ENCODE measurements at regions not wholly inside any gene's neighbourhood (a gene's known extent, or its start where the extent isn't known, plus 50 kb on each side); places are given as distances from the start of the nearest gene placed in this dataset.

DNA sequence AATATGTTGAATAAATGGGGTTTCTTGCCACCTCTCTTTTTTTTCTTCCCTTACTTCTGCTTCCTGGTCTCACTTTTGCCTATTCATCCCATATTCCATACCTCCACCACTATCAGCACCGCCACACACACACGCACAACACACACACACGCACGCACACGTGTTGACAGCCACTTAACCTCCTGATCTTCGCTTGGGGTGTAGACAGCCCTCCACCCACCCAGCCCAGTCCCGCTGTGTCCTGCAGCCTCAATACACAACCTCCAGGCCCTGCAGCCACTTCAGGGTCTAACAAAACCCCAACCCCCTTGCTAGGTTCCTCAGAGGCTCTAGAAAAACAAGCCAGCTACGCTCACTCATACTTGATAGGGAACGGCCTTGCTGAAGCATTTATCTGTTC is 72.3 kb downstream of the LINC00237 start:
- no peak for DNase-seq

DNA sequence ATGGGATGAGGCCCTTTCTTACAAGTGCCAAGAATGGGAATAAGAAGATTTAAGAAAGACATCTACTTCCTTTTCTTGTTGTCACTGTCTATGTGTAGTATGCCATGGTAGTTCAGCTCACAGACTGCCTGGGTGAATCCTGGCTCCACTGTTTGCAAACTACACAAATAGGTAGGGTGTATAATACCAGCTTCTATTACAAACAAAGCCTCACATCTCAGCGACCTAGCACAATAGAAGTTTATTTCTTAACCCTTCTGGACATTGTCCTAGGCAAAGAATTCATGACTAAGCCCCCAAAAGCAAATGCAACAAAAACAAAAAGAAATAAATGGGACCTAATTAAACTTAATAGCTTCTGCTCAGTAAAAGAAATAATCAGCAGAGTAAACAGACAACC is 74.5 kb downstream of the LINC00237 start:
- no peak for DNase-seq

DNA sequence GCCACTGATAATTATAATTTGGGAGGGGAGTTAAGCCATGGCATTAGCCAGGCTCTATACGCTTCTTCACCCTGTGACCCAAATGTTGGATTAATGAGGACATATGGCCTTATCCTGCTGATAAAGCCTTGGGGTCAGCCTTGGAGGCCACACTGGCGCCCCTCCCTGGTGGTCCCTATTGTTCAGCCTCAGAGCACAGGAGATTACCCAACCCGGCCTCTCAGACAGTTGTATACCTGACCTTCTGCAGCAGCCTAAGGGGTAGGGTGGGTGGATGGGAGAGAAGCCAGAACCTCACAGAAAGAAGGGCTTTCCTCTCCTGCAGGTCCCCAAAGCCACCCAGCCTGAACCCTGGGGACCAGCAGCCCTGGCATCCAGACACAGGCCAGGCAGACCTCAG is 76.8 kb downstream of the LINC00237 start:
- no peak for DNase-seq

DNA sequence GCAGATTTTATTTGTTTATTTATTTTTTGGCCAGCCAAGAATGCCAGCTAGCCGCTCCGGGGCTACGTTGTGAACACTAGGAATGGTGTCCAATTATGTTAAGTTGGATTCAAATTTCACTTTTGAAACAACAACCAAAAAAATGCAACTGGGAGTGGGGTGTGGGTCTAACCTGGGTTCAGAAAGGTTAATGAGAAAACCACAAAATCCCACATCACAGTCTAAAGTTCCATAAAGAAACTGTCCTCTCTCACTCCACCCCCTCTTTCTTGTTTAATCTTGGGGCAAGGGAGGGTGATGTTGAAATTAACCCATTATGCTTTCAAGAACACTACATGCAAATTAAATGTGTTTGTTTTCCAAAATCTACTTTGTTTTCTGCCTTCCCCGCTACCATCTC is 77.2 kb downstream of the LINC00237 start:
- DNase-seq = no peak

DNA sequence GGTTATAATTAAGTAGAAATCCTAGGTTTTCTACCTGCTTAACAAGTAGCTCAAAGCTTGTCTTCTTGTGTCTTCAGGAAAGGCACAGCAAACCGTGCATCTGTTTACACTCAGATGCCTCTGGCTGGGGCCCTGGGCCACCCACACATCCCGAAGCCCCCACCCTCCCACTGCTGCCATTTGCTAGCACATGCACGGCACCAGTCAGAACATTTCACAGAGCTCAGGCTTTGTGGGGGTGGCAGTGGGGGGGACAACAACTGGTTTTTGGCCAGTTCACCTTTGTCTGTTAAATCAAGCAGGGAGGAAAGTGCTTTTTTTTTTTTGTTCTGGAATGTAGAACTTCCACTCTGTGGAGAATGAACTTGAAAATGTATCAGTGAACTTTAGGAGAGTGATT is 77.7 kb downstream of the LINC00237 start:
- no peak for DNase-seq

DNA sequence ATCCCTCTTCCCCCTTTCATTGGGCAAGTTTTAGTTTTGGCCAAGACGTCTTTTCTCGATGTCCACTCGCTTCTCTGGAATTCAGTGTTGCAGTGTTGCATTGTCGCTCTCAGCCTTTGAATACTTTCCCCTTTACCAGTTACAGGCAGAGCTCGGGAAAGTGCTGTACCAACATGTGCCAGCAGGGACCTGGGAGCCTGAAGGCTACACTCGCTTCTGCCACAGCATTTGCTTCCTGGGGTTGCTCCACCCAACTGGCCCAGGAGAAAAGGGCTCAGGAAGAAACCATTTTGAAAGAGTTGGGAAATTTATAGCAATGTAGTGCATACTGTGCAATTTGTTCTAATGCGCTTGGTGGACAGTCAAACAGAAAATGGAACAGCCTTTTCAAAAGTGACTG is 78.6 kb downstream of the LINC00237 start:
- DNase-seq = no peak

DNA sequence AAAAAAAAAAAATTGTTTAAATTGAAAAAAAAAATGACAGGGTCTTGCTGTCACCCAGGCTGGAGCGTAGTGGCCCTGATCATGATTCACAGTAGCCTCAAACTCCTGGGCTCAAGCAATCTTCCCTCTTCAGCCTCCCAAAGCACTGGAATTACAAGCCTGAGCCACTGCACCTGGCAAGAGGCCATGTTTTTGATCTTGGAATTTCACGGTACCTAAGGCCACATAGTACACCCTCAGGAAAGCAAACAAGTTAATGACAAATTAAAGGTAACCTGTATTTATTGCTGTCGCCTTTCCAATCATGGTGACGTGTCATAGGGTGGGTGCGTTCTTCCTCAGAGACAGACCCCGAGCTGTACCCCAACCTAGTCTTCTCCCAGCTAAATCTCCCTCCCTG is 79.2 kb downstream of the LINC00237 start:
- no peak for DNase-seq

DNA sequence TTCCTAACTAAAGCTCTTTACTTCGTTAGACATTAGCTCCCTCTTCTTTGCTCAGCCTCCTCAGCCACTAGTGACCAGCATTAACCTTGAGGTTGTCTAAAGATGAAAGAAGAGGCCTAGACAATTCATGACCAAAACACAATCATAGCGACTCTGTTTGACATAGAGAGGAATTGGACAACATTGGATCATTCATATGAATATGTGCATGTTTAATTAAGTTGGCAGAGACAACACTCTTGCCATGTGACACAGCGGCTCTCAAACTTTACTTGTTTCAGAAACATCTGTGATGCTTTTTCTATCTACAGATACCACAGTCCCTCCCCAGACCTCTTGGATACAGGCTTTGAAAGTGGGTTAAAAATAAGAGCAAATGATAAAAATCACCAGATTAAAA is 81.7 kb downstream of the LINC00237 start:
- DNase-seq = no peak

DNA sequence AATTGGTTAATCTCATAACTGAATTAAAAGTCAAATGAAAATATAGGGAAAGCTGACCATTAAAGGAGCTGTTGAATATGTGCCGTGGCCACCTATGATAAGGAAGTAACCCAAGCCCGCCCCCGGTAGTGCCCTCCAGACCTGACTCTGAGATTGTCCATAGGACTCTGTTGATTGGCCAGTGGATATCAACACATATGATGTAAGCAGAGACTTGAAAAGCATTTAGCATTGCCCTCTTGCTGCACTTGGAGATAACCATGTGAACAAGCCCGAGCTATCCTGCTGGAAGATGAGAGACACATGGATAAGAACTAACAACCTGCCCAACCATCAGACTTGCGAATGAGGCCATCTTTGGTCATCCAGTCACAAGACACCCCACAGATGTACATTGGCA is 83.2 kb downstream of the LINC00237 start:
- DNase-seq = no peak

DNA sequence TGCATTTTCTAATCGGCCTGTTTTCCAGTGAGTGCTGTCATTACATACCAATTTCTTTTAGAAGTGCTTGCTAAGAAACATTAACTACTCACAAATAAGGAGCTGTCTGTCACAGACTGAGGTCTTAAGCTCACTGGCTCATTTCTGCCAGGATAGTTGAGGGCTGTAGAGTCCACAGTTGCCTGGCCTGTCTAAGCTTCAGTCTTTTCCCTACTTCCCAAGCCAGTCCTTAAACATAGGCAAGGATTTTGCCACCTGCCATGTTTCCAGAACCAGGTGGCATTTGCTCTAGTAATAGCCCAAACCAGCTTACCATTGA is 84.7 kb downstream of the LINC00237 start:
- no peak for DNase-seq

DNA sequence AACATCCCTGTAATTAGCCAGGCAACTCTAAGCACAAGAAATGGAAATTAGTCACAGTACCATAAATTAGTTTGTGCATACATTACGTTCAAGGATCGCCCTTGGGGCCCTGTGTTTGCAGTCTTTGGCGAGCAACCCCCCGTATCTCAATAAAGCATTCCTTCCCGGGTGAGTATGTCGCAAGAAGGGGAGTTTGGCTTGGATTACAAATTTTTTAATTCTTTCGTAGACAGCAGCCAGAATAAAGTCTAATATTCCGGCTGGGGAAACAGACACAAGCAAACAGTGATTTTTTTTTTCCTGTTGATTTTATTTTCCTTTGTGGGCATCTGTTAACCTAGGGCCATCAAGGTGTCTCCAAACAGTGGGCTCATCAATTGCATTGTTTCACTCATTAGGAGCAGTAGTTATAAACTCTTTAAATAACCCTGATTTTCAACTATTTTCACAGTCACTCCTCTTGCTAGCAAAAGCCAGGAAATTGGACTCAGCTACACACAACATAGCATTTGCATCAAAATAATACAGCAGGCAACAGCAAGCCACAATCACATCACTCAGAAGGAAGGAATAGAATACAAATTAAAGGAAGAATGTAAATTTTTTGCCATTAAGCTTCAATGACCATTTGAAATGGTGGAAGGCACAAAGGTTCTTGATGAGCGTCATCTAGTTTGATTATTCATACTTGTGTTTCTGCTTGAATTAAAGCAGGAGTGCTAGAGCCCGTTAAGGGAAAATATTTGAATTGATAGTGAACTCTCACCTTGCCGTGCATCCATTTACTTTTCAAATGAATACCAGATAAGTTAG is 85.3 kb downstream of the LINC00237 start:
- no peak for DNase-seq

DNA sequence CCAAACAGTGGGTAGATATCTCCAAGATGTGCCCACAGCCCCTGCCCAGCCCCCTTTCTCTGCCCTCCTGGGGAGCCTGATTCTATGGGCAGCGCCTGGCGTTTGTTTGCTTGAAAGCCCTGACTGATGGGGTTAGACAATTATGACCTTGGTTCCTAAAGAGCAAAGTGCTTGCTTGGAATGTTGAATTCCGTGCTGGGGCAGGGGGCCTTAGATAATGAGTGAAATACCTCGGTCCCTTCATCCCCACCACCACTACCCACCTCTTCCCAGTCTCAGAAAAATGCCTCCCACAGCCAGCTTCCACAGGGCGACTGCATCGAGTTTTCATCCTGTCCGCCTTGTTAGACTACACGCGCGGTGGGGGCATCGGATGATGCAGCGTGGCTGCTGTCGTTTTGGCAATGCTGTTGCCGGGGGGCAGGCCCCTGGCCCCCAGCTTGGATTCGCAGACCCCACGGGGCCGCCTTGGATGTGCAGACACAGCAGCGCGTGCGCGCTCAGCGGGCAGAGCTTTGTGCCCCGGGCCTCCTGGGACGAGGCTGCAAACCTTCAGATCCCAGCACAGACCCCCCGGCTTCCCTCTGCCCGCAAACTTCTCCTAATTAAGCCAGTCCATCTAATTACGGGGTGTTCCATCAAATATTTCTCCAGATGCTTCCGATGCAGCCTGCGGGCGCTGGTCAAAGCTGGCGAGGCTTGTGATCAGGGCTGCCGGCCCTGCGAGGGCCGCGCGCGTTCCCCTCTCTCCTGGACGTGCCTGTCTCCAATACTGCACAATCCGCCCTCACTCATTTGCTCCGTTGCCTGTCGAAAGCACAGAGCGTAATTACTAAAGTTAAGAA is 86.1 kb downstream of the LINC00237 start:
- no peak for DNase-seq

DNA sequence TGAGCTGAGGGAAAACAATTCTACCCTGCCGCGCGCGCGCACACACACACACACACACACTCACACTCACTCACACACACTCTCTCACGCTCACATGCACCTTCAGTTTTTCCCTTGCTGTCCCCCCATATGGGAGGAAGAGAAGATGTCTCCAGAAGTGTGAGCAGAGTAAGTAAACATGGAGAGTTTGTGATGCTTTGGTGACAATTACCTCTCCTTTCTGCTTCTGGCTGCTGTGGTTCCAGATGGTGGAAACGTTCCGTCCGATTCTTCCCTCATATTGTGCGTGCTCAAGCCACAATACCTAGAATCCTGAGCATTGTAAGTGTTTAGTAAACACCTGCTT is 86.7 kb downstream of the LINC00237 start:
- DNase-seq = no peak

DNA sequence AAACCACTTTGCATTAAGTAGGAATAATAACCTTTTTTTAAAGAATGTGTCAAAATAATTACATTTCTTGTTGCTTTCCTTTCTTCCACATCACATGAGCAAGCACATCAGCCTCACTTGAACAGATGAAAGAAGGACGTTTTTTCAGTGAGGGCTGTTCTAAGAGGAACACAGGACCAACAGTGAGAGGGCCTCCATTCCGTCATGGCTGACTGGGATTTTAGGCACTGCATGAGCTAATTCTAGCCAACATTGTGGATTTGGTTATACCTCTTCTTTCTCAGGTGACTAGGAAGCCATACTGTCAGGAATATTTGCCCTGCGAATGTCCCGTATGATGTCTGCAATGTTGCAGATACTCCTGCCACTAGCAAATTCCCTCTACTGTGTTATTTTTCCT is 87.6 kb downstream of the LINC00237 start:
- DNase-seq = no peak

DNA sequence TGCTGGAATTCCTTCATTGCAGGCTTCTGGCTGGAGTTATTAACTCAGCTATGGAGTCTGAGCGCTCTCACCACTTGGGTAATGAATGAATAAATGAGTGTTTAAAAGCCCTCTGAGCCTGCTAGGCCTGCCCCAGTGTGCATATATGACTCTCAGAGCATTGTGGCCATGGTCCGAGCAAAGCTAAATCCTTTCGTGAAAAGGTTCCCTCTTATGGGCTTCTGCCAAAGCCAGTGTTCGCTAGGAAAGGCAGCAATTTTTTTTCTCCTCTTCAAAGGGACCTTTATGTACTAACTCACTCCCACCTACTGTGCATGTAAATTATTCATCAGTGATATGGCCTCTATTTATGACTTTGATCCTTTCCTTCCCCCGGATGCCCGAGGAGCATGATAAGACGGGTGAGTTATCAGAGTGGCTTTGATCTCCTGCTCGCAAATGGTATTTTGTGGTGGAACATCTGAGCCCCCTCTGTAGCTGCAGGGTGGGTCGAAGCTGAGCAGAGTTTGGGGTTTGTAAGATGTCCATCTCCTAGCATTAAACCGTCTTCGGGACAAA is 88.6 kb downstream of the LINC00237 start:
- no peak for DNase-seq

DNA sequence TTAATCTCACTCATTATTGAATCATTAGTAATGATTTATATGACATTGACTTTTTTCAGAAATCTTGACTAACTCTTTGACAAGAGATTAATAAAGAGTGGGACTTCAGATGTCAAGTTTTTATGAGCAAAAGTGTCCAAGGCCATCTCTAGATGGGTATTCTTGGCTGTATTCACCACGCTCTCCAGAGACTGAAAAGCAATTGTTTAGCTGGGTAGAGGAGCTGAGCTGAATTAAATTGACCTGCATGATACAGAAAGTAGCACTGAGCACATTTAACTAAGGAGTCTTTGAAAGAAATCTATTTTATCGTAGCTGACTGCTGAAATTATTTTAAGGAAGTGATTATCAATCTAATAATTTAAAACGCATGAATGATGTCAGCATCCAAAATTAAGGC is 89.4 kb downstream of the LINC00237 start:
- no peak for DNase-seq

DNA sequence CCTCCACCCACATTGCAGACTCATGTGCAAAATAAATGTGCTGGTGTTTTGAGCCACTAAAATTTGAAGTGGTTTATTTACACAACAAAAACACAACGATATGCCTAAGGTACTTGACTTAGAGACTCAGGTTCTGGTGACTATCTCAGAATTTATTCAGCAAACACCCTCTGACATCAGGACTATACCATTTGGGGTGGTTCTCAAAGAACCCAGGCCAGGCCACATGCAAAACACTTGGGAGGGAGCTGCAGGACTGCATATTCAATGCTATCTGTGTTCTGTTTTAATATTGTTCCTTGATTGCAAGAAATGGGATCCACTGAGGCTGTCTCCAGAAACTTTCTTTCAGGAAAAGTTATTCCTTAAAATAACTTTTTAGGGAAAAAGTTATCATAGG is 91.6 kb downstream of the LINC00237 start:
- DNase-seq = no peak

DNA sequence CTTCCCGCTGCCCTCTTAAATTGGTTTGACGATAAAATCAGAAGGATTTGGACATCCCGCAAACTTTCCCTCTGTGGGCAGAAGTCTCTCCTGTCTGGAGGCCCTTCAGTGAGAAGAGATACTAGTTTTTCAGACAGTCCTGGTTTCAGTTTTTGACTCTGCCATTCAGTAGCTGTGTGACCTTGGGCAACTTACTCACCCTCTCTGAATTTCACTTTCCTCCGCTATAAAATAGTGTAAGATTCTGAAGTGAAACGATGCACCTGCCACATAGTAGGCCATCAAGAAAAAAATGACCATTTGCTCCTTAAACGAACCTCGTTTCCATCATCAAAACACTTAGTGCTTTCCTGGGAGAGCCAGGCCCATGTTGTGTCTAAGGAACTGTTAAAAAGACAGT is 97.2 kb downstream of the LINC00237 start:
- no peak for DNase-seq

DNA sequence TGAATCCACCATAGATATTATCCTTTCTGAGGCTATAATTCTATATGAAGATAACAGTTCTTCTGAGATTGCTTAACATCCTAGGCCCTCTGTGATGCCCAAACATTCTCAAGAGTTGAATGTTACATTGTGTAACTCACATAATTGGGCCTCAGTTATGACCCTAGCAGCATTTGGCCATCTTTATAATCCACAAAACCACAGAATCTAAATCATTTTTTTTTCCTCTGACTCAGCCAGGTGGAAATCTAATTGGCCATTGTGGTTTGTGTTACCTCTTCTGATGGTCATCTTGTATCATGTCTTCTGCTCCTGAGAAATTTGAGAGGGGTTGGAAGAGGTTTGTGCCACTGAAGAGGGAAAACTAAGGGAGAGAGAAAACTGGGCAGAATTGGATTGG is 99.5 kb downstream of the LINC00237 start:
- no peak for DNase-seq

DNA sequence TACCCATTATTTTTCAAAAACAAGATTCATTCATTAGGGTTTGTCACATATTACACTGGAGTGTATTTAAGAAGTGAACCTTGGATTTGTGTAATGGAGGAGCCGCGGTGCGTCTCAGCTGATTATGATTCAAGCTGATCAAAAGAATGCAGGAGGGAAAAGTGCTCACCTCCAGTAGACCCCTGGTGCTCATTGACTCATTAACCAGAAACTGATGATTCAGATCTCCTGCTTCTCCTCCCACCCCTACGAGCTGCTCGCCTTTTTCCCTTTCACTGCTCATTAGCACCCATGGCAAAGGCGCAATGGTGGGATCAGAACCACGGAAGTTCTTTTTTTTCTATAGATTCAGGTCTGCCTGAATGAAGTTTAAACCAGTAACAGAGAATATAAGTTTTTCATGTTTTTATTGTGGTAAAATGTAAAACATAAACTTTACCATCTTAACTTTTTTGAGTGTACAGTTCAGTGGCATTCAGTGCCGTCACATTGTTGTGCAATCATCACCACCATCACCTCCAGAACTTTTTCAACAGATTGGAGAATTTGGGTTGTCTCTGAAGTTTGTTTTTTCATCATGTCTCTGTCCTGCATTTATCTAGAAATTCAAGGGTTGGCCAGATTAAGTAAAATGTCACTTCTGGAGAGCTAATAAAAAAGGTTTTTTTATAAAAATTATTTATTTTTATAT is 101.6 kb downstream of the LINC00237 start:
- DNase-seq = no peak

DNA sequence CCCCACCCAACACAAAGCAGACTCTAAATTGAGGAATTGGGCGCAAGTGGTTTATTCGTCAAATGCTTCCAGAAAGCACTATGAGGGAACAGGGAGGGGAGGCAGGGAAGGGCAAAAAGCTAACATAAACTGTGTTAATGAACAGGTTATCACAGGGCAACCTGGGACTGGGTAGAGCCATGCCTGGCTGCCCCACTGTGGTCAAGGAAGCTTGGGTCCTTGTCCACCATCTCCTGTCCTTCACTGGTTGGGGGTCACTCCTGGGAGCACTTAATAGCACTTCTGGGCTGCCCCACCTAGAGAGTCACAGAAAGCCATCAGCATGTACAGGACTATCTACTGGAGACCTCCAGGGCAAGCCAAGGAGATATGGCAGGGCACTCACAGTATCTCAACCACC is 102.3 kb downstream of the LINC00237 start:
- DNase-seq = no peak

DNA sequence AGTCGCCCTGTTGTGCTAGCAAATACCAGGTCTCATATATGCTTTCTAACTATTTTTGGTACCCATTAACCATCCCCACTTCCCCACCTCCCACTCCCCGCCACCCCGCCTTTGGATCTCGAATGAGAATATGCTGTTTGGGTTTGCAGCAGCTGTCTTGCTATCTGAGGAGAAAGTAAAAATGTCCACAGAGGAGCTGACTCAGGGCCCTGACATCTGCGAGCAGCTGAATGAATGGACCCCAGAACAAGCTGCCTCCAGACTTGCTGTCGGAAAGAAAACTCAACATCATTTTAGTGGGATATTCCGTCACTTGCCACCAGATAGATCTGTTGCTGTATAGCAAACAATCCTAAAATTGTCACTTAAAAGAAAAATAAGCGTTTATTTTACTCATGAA is 103.7 kb downstream of the LINC00237 start:
- no peak for DNase-seq

DNA sequence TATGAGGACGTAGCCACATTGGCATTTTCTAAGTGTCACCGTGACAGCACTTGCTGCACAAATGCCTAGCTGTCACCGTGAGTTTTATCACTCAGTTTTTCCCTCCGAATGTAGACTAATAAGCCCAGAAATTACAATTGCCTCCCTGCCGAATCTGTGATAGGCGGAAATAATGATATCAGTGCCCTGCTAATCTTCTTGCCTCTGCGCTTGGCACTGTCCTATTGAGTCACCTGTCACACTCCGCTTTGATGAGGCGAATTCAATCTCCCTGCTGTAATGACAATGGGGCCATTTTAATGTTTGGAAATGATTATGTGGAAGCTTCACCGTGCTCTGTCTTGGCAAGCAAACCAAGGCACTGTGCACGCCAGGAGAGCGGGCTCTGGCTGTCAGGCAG is 112.8 kb downstream of the LINC00237 start:
- DNase-seq = no peak

All from stimulated activated CD4-positive, alpha-beta T cell treated with anti-CD3 and anti-CD28 coated beads, Interleukin-4, amount 100 ng/mL, for 24 hours (primary cell).